HK-2 (cell line): ENCODE measurements at regions not wholly inside any gene's neighbourhood (a gene's known extent, or its start where the extent isn't known, plus 50 kb on each side); places are given as distances from the start of the nearest gene placed in this dataset.
"Not testable (repeated sequence)": the region's sequence is repeated elsewhere in the genome, so short reads cannot be mapped to it uniquely, and the experiment has no call there.

Experiments
- DNase-seq: peaks from one replicate; pipeline ENCODE4 v3.0.0-alpha.2; 2018; ENCODE audit not compliant: unreplicated experiment

DNA sequence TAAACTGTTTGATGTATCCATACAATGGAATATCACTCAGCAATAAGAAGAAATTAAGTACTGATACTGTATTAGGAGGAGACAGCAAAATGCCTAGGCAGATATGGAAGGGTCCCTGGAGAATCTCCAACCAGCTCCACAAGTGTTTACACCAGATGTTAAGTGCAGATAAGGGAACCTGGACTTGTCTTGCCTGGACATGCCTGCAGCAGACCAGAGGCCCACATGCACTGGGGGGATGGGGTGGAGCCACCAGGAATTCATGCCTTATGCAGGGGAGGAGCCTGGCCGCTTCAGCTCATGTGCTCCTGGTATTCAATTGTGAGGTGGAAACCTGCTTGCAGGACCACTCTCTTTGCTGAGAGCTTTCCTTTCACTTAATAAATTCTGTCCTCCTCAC is 287.6 kb downstream of the LIPI start:
- not testable (repeated sequence) for DNase-seq

DNA sequence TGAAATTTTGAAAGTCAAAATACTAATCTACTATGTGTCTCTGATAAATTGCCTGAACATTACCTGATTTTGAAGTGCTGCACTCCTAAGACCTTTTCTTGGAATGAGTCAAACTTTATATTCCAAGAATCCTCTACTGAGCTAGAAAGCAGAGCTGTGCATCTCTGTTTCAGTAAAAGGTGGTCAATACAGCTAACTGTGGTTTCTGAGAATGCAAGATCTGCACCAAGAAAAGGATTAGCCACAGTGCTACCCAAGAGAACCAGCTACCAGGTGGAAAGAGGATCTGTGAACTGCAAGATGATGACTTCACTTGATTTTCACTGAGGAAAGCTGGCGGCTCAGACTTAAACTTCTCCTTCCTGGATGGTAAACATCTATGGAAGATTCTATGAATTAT is 289.3 kb downstream of the LIPI start:
- not testable (repeated sequence) for DNase-seq

DNA sequence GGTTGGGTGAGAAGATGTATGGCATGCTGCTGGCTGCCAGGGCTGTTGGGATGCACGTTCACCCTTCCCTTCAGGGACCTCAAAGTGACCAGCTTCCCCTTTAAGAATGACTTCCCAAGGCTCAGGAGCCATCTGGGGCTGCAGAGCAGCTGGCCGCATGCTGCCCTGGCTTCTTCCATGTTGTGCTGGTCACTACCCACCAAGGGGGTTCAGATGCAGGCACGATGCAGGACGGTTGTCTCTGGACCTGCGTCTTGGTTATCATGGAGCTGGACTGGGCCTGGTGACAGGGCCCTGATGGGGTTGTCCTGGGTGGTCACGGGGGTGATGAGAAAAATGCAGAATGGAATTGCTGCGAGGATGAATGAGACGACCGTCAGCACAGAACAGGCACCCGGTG is 297.8 kb downstream of the POTED start:
- DNase-seq = not testable (repeated sequence)

DNA sequence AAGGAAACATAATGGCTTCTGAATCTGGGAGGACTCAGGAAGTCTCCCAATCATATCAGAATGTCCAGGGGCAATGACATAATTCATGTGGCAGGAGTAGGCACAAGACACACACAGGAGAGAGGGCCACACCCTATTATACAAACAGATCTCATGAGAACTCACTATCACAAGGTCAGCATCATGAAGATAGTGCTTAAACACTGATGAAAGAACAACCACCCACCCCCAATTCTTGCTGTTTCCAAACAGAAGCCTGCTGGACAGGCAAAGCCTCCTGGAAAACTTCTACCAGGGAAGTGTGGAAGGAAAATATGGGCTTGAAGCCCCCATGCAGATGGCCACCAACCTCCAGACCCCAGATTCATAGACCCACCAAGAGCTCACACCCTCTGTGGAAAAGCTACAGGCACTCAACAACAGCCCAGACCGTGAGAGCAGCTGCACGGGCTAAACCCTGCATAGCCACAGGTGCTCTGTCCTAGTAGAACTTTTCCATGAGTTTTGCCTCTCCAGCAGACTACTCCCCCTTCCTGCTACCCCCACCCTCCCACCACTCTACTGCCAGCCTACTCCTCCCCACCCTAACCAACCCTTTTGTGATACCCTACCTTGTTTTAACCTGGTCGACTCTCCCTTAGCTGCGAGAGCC is 287.1 kb downstream of the POTED start:
- DNase-seq = not testable (repeated sequence)

DNA sequence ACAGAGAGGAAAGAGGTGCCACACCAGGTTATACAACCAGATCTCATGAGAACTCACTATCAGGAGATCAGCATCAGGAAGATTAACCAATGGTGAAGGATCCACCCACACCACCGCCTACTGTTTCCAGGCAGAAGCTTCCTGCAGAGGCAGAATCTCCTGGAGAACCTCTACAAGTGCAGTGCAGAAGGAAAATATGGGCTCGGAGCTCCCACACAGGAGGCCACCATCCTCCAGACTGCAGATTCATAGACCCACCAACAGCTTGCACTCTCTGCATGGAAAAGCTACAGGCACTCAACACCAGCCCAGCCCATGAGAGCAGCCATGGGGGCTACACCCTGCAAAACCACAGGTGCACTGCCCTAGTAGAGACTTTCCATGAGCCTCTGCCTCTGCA is 284.0 kb downstream of the POTED start:
- not testable (repeated sequence) for DNase-seq

DNA sequence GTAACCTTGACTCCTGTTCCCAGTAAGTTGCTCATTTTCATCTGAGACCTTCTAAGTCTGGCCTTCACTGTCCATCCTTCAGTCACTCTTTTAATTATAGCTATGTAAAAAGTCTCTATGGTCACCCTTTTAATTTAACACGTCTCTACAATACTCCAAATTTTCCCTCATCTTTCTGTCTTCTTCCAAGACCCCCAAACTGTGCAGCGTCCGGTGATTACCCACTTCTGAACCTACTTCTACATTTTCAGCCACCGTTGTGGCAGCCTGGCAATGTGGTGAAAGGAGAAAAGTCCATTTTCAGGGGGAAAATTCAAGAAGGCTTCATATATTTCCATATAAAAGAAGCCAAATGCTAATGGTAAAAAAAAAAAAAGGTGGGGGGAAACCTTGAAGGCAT is 283.4 kb downstream of the POTED start:
- DNase-seq = not testable (repeated sequence)

DNA sequence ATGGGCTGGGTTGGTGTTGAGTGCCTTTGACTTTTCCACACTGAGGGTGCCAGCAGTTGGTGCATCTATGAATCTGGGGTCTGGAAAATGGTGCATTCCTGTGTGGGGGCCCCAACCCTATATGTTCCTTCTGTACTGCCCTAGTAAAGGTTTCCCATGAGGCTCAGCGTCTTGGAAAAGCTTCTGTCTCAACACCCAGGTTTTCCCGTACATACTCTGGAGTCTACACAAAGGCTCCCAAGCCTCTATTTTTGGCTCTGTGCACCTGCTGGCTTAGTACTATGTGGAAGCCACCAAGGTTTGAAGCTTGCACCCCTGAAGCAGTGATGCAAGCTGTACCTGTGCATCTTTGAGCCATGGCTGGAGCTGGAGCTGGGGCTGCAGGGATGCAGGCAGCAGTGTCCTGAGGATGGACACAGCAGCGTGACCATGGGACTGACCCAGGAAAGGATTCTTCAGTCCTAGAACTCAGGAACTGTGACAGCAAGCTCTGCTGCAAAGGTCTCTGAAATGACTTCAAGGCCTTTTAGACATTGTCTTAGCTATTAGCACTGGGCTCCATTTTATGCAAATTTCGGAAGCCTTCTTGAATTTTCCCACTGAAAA is 282.7 kb downstream of the POTED start:
- not testable (repeated sequence) for DNase-seq

DNA sequence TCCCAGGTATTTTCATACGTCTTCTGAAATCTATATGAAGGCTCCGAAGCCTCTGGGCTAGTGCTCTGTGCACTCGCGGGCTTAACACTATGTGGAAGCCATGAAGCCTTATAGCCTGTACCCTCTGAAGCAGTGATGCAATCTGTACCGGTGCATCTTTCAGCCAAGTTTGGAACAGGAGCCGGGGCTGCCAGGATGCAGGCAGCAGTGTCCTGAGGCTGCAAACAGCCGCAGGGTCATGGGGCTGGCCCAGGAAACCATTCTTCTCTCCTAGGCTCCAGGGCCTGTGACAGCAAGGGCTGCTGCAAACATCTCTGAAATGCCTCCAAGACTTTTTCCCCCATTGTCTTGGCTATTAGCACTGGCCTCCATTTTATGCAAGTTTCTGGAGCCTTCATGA is 279.6 kb downstream of the POTED start:
- not testable (repeated sequence) for DNase-seq

DNA sequence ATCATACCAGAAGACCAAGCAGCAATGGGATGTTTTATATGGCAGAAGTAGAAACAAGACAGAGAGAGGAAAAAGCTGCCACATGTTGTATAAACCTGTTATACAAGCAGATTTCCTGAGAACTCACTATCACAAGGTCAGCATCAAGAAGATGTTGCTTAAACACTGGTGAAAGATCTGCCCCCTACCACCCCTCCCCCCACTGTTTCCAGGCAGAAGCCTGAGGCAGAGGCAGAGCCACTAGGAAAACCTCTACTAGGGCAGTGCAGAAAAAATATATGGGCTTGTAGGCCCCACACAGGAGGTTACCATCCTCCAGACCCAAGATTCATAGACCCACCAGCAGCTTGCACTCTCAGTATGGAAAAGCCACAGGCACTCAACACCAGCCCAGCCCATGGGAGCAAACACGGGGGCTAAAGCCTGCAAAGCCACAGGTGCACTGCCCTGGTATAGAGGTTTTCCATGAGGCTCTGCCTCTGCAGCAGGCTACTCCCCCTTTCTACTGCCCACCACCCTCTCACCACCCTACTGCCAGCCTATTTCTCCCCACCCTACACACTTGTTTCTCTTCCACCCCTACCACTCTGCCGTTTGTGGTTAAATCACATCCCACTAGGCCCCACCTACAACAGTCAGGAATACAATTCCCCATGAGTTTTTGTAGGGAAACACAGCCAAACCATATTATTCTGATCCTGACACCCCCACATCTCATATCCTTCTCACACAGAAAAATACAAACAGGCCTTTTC is 274.2 kb downstream of the POTED start:
- not testable (repeated sequence) for DNase-seq

DNA sequence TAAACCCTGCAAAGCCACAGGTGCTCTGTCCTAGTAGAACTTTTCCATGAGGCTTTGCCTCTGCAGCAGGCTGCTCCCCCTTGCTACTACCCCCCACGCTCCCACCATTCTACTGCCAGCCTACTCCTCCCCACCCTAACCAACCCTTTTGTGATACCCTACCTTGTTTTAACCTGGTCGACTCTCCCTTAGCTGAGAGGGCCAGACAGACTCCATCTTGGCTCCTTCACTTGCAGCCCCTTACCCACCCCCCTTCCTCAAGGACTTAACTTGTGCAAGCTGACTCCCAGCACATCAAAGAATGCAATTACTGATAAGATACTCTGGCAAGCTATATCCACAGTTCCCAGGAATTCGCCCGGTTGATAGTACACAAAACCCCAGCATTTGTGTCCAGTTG is 267.9 kb downstream of the POTED start:
- DNase-seq = not testable (repeated sequence)

DNA sequence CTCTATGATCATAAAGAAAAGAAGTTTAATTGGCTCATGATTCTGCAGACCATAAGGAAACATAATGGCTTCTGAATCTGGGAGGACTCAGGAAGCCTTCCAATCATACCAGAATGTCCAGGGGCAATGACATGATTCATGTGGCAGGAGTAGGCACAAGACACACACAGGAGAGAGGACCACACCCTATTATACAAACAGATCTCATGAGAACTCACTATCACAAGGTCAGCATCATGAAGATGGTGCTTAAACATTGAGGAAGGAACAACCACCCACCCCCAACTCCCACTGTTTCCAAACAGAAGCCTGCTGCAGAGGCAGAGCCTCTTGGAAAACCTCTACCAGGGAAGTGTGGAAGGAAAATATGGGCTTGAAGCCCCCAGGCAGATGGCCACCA is 267.4 kb downstream of the POTED start:
- not testable (repeated sequence) for DNase-seq

DNA sequence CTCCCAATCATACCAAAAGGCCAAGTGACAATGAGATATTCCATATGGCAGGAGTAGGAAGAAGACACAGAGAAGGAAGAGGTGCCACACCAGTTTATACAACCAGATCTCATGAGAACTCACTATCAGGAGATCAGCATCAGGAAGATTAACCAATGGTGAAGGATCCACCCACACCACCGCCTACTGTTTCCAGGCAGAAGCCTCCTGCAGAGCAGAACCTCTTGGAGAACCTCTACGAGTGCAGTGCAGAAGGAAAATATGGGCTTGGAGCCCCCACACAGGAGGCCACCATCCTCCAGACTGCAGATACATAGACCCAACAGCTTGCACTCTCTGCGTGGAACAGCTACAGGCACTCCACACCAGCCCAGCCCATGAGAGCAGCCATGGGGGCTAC is 264.4 kb downstream of the POTED start:
- not testable (repeated sequence) for DNase-seq

DNA sequence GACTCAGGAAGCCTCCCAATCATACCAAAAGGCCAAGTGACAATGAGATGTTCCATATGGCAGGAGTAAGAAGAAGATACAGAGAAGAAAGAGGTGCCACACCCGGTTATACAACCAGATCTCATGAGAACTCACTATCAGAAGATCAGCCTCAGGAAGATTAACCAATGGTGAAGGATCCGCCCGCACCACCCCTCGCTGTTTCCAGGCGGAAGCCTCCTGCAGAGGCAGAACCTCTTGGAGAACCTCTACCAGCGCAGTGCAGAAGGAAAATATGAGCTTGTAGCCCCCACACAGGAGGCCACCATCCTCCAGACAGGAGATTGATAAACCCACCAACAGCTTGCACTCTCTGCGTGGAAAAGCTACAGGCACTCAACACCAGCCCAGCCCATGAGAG is 245.1 kb downstream of the POTED start:
- no peak for DNase-seq

DNA sequence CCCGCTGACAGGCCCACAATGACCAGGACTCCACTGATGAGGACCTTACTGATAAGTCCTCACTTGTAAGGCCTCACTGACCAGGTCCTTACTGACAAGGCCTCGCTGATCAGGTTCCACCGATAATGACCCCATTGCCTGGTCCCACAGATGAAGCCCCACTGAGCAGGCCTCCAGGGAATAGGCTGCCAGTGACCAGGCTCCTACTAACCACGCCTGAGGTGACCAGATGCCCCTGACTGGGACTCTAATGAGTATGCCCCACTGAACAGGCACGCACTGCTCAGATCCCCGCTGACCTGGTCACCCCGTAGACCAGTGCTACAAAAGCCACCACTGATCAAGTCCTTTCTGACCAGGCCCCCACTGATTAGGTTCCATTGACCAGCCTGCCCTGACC is 241.2 kb downstream of the POTED start:
- not testable (repeated sequence) for DNase-seq

DNA sequence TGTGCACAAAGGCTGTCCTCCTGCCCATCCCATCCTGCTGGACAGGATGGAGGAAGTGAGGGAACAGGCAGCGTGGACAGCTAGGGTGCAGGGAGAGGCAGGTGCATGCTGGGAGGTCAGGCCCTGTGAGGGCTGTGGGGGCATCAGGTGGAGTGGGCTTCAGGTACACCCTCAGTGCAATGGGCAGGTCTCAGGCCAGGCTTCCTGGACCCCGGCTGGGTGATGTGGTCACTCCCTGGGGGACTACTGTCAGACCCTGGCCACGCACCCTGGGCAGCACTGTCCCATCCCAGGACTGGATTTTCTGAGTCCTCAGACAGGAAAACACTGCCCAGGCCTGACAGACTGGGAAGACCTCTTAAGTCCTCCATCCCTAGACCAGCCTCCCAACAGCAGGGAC is 239.9 kb downstream of the POTED start:
- DNase-seq = not testable (repeated sequence)

DNA sequence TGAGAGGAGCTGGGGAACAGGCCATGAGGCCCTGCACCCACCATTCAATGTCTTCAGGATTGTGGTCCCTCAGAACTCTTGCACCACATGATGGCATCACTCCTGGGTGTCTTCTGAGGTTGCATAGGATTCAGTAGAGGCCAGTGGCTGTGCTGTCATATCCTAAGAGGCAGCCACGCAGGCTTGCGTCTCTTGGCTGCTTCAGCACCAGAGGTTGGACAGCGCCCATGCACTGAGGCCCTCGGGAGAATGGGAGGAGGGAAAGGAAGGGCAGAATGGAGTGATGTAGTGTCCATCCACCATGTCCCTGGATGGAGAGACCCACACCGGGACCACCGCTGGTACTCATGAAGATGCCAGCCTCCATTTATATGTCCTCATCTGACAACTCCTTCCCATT is 237.1 kb downstream of the POTED start:
- peak; percentile 5 for DNase-seq

DNA sequence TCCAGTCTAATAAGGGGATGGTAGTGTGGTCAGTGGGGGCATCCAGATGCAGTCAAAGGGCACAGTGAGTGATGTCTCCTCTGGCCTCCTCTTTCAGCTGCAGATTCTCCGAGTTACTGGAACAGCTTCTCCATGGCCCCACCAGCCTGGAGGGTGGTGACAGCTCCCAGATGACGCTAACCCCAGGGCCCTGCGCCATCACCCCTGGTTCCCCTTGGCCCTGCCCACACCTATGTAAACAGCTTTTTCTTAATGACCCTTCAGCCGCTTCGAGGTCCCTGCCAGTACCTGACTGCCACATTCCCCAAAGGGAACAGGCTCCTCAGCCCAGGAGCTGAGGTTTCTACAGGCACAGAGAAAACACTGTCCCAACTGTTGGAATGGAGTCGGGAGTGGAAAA is 235.0 kb downstream of the POTED start:
- DNase-seq = not testable (repeated sequence)

DNA sequence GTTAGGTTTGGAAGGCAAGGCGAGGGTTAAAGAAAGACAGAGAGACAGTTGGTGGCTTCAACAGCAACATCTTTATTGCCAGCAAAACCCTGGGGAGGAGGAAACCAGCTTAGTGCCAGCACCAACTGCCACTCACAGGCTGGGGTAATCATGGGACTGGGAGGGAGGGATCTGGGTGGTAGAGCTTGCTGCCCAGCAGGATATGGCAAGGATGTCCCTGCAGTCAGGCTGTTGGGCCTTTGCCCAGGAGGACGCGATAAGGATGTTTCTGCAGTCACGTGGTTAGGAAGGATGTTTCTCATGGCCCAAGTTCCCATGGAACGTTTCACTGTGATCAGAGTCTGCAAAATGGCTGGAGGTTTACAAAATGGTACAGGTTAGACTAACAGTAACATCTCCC is 233.5 kb downstream of the POTED start:
- not testable (repeated sequence) for DNase-seq

DNA sequence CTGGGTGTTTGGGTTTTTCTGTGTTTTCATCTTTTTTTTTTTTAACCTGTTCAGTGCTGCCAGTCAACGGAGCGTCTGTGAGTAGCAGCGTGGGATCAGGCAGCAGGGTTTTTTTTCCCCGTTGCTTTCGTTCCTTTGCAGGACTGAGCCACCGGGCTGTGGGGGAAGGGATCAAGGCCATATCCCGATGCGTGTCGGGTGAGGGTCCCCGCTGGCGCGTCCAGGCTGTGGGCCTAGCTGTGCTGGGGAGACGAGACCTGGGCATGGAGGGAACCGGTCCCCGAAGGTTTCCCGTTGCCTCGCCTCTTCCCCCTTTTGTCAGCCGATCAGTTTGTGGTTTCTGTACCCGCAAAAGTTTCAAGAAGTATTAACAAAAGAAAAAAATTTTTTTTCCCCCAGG is 218.1 kb downstream of the POTED start:
- not testable (repeated sequence) for DNase-seq

DNA sequence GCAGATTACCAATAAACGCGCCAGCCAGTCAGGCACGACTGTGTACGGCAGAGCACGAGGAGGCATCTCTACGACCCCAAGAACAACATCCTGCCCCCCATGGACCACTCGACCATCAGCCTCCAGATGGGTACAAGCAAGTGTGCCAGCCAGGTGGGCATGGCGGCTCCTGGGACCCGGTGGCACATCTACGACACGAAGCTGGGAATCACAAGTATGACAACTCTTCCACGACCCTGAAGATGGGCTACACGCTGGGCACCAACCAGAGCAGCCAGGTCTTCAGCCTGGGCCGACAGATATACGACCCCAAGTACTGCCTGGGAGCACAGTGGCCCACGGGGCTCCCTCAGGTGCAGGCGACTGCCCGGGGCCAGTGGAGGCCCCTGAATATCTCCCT is 217.6 kb downstream of the POTED start:
- DNase-seq = no peak

DNA sequence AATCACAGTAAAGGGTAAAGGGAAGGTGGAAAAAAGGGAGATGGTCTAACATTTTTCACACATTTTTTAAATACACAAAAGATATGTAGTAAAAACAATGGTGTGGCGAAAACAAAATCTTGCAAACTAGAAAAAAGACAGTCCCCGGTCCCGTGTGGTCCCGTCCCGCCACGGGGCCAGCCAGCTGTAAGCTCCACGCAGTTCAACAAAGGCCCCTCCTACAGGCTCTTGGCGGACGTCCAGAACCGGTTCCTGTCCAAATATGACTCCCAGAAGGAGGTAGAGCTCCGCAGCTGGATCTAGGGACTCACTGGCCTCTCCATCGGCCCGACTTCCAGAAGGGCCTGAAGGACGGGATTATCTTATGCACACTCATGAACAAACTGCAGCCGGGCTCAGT is 216.9 kb downstream of the POTED start:
- DNase-seq = not testable (repeated sequence)

DNA sequence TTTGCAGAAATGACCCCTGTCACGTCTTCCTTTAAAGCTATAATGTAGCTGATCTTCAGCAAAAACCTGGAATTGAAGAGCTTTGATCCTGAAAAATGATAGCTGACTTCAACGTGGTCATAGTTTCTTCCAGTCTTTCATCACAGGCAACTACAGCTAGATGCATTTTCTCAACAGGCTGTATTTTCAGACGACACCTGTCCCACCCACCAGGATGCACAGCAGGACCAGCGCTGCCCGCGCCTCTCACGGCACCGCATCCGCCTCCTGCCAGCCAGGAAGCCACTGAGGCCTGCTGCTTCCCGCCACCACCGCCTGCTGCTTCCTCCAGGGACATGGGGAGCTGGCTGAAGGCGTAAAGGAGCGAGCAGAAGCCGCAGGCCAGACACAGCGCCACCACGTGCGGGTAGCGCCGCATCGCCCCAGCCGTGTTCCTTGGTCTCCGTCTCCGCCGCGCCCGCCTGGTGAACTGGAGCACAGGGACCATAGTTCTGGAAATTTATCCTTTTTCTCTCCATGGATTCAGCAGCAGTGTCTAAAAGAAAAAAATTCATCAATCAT is 215.7 kb downstream of the POTED start:
- not testable (repeated sequence) for DNase-seq

DNA sequence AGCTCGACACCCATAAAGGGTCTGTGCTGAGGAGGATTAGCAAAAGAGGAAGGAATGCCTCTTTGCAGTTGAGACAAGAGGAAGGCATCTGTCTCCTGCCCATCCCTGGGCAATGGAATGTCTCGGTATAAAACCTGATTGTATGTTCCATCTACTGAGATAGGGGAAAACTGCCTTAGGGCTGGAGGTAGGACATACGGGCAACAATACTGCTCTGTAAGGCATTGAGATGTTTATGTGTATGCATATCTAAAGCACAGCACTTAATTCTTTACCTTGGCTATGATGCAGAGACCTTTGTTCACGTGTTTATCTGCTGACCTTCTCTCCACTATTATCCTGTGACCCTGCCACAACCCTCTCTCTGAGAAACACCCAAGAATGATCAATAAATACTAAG is 210.7 kb downstream of the POTED start:
- not testable (repeated sequence) for DNase-seq
